Activated CD8-positive, alpha-beta T cell treated with anti-CD3 and anti-CD28 coated beads for 36 hours (primary cell): ENCODE measurements at regions not wholly inside any gene's neighbourhood (a gene's known extent, or its start where the extent isn't known, plus 50 kb on each side); places are given as distances from the start of the nearest gene placed in this dataset.

Source experiments
- ATAC-seq: fragments of 200-7000 bp; cut with Tn5 transposase; one replicate; pipeline ENCODE4 v1.10.0; 2021; ENCODE audit warnings: mild to moderate bottlenecking, moderate library complexity
- CTCF ChIA-PET: fragments of 350-600 bp; sonication (Branson Sonifier 250); formaldehyde crosslinking; loops from one replicate; lab custom pipeline; 2021; ENCODE audit warnings: antibody characterized with exemption; lab: Charles Lee
- POLR2A ChIA-PET: fragments of 350-600 bp; sonication (Branson Sonifier 250); formaldehyde crosslinking; loops from one replicate; lab custom pipeline; 2021; ENCODE audit warnings: antibody characterized with exemption; lab: Charles Lee
- DNase-seq: peaks from one replicate; pipeline ENCODE4 v3.0.0-alpha.2; 2020
- H3K27ac Mint-ChIP-seq: one replicate; pipeline ENCODE4 v1.8.0; 2021; ENCODE audit warnings: mild to moderate bottlenecking, mixed read lengths
- H3K27me3 Mint-ChIP-seq: one replicate; pipeline ENCODE4 v1.8.0; 2021; ENCODE audit warnings: mixed read lengths
- H3K36me3 Mint-ChIP-seq: one replicate; pipeline ENCODE4 v1.8.0; 2021; ENCODE audit warnings: low read depth, mixed read lengths
- H3K4me1 Mint-ChIP-seq: one replicate; pipeline ENCODE4 v1.8.0; 2021; ENCODE audit warnings: low read depth, mixed read lengths
- H3K4me3 Mint-ChIP-seq: one replicate; pipeline ENCODE4 v1.8.0; 2021; ENCODE audit warnings: mild to moderate bottlenecking, moderate library complexity, mixed read lengths
- H3K9me3 Mint-ChIP-seq: one replicate; pipeline ENCODE4 v1.8.0; 2021; ENCODE audit warnings: mixed read lengths
- intact Hi-C: fragments of 100-400 bp; cut with micrococcal nuclease; formaldehyde crosslinking; loops from one replicate; pipeline ENCODE4 v1.10.0; 2022
- TF ChIP-seq, protein P1 (sequence below): fragments of 200-600 bp; IDR thresholded peaks from one replicate; pipeline ENCODE4 v1.8.0; 2022; ENCODE audit warnings: antibody characterized with exemption, mild to moderate bottlenecking

DNA sequence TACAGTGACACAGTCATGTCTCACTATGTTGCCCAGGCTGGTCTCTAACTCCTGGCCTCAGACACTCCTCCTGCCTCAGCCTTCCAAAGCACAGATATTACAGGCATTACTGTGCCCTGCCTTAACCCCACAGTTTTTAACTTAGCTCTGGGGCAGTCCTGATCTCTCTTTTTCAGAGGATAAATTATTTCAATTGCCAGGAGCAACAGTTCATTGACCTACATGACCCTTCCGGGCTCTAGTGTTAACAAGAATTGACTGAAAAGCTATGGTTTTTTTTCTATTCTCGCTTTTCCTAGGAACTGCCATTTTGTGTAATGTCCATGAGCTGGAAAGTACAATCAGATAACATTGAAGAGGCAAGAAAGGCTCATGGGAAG is 92.8 kb downstream of the HNRNPLL start:
- peaks cover 5% of the 10 kb centered on the region for H3K9me3 Mint-ChIP-seq
- H3K27me3 Mint-ChIP-seq, result peaks cover 5% of the 10 kb centered on the region
- peaks cover 3% of the 10 kb centered on the region for H3K4me1 Mint-ChIP-seq
- intact Hi-C loops, result no loop called here
- ATAC-seq (no peak), DNase-seq (no peak)
- H3K4me3 Mint-ChIP-seq, result no peak overlapping the region
- ChIA-PET CTCF (interaction anchor here (0.7 to 7.1 kb wide), 8 partner anchors 8 to 244 kb away, joined by 3 to 119 read pairs (median 4); no protein-coding TSS in a partner anchor), POLR2A (no interaction called here)
- TF ChIP-seq, protein P1, sequence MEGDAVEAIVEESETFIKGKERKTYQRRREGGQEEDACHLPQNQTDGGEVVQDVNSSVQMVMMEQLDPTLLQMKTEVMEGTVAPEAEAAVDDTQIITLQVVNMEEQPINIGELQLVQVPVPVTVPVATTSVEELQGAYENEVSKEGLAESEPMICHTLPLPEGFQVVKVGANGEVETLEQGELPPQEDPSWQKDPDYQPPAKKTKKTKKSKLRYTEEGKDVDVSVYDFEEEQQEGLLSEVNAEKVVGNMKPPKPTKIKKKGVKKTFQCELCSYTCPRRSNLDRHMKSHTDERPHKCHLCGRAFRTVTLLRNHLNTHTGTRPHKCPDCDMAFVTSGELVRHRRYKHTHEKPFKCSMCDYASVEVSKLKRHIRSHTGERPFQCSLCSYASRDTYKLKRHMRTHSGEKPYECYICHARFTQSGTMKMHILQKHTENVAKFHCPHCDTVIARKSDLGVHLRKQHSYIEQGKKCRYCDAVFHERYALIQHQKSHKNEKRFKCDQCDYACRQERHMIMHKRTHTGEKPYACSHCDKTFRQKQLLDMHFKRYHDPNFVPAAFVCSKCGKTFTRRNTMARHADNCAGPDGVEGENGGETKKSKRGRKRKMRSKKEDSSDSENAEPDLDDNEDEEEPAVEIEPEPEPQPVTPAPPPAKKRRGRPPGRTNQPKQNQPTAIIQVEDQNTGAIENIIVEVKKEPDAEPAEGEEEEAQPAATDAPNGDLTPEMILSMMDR, result no peak
- H3K36me3 Mint-ChIP-seq, result no peaks in the 10 kb centered on the region
- H3K27ac Mint-ChIP-seq, result no peak overlapping the region

DNA sequence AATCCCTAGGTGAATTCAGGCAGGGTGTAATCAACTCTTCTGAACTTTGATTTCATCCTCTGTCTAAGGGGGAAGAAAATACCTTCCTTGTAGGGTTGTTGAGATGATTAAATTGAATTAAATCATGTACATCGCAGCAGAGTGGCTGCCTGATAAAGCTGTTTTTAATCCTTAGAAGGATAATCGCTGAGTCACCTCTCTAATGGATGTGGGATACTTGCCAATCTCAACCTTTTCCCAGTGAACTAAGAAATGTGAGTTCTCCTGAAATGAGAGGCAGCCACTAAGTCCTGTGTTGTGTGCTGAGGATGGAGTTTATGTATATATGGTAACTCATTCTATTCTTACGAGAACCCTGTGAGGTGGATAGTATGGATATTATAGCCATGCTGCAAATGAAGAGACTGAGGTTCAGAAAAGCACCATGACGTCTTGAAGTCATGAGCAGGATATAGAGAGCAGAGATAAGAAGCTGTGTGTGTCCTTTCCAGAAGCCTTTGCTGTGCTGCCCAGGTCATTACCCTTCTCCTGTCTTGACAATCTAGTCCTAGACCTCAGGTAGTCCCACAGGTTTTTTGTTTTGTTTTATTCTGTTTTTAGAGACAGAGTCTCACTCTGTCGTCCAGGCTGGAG is 93.3 kb downstream of the HNRNPLL start:
- intact Hi-C loops, result no loop called here
- Mint-ChIP-seq H3K4me1 (peaks cover 3% of the 10 kb centered on the region), H3K4me3 (no peak overlapping the region)

DNA sequence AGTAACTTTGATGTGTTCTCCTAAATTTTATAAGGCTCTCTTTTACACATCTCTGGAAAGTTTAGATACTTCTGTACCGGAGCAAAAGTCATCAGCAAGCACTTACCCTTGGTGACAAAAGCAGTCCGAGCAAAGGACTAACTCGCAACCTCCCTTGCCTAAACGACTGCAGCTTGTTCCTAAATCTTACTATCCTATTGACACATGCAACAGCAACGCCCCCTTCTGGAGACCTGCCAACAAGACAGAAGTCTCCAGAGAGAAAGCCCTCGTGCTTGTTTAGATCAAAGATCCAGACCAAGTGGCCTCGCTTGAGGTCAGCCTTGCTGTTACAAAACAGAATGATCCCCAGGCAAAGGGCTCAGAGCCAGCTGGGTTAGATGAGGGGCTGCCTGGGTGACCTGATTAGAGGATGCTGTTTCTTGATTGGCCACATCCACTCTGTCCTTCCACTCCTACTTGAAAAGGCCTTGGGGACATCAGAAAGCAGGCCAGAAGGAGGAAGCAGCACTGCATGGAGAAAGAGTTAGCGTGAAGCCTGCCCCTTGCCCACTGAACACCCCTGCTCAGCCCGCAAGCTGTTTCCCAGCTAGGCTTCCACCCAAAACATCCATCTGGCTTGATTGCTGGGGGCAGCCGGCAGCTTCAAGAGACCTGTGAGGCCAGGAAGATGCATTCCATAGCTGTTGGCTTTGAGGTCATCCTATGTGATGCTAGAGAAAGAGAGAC is 94.3 kb downstream of the HNRNPLL start:
- Mint-ChIP-seq H3K9me3 (peaks cover 5% of the 10 kb centered on the region), H3K27me3 (peaks cover 7% of the 10 kb centered on the region), H3K4me3 (no peak overlapping the region), H3K36me3 (no peaks in the 10 kb centered on the region), H3K27ac (no peak overlapping the region), H3K4me1 (peaks cover 3% of the 10 kb centered on the region)
- intact Hi-C loops, result loop anchor here (1.0 kb wide), 1 partner anchor 193 kb away; no protein-coding TSS in a partner anchor
- DNase-seq (peak; percentile 94), ATAC-seq (peak; percentile 86)
- ChIA-PET CTCF (interaction anchor here (0.6 to 7.1 kb wide), 77 partner anchors 10 to 1113 kb away, joined by 3 to 119 read pairs (median 4); partner anchors contain the start of genes ATL2 and CYP1B1), POLR2A (interaction anchor here (0.9 to 1.8 kb wide), 3 partner anchors 186 to 193 kb away, joined by 3 to 6 read pairs (median 4); no protein-coding TSS in a partner anchor)
- TF ChIP-seq, protein P1, result peak; percentile 86

More for the DNA sequence above, 93.3 kb downstream of the HNRNPLL start:
- ATAC-seq (no peak), DNase-seq (no peak)
- Mint-ChIP-seq H3K27me3 (peaks cover 5% of the 10 kb centered on the region), H3K27ac (no peak overlapping the region), H3K36me3 (no peaks in the 10 kb centered on the region), H3K9me3 (peaks cover 5% of the 10 kb centered on the region)
- ChIA-PET POLR2A (no interaction called here), CTCF (interaction anchor here (0.7 to 7.1 kb wide), 26 partner anchors 8 to 527 kb away, joined by 3 to 119 read pairs (median 5); partner anchors contain the start of gene ATL2)
- TF ChIP-seq, protein P1, result no peak

DNA sequence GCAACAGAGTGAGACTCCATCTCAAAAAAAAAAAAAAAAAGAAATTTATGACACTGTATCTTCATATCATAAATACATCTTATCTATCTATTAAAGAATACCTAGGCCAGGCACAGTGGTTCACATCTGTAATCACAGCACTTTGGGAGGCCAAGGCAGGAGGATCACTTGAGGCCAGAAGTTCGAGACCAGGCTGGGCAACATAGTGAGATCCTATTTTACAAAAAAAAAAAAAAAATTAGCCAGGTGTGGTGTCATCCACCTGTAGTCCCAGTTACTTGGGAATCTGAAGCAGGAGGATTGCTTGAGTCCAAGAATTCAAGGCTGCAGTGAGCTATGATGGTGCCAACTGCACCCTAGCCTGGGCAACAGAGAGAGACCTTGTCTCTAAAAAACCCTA is 95.0 kb downstream of the HNRNPLL start:
- intact Hi-C loops, result loop anchor here (1.0 kb wide), 1 partner anchor 192 kb away; no protein-coding TSS in a partner anchor
- H3K27ac Mint-ChIP-seq, result no peak overlapping the region
- H3K27me3 Mint-ChIP-seq, result peaks cover 8% of the 10 kb centered on the region
- ATAC-seq (no peak), DNase-seq (no peak)
- ChIA-PET CTCF (interaction anchor here (0.6 to 7.1 kb wide), 72 partner anchors 9 to 1112 kb away, joined by 3 to 119 read pairs (median 5); partner anchors contain the start of genes ATL2 and CYP1B1), POLR2A (interaction anchor here (0.9 to 1.8 kb wide), 3 partner anchors 185 to 193 kb away, joined by 3 to 6 read pairs (median 4); no protein-coding TSS in a partner anchor)
- H3K4me3 Mint-ChIP-seq, result no peak overlapping the region
- H3K36me3 Mint-ChIP-seq, result no peaks in the 10 kb centered on the region
- H3K4me1 Mint-ChIP-seq, result peaks cover 3% of the 10 kb centered on the region
- TF ChIP-seq, protein P1, result no peak
- H3K9me3 Mint-ChIP-seq, result peaks cover 5% of the 10 kb centered on the region
